HG02973 (cell line): ENCODE measurements at regions not wholly inside any gene's neighbourhood (a gene's known extent, or its start where the extent isn't known, plus 50 kb on each side); places are given as distances from the start of the nearest gene placed in this dataset.

ENCODE experiments used
- ATAC-seq: cut with Tn5 transposase; IDR thresholded peaks from one replicate; pipeline ENCODE4 v1.9.1; 2021; ENCODE audit warnings: moderate library complexity; ENCODE audit not compliant: unreplicated experiment

- ATAC-seq: no peak
Measured at GRCh38 chr18:24560511-24560981, 100.1 kb downstream of the HRH4 start.

GRCh38 chr18:24561369-24561965 lies 101.0 kb downstream of the HRH4 start:
- ATAC-seq: no peak

- ATAC-seq: no peak
Measured at GRCh38 chr18:24567199-24567598, 106.8 kb downstream of the HRH4 start.

- ATAC-seq: no peak
Measured at GRCh38 chr18:24570716-24571115, 110.3 kb downstream of the HRH4 start.

- no peak for ATAC-seq
Measured at GRCh38 chr18:24582771-24583170, 122.3 kb downstream of the HRH4 start.

- no peak for ATAC-seq
Measured at GRCh38 chr18:24584205-24584604, 123.8 kb downstream of the HRH4 start.

- ATAC-seq: no peak
Measured at GRCh38 chr18:24584813-24585212, 124.4 kb downstream of the HRH4 start.

GRCh38 chr18:24585996-24586566 lies 125.6 kb downstream of the HRH4 start:
- ATAC-seq: no peak

- no peak for ATAC-seq
Measured at GRCh38 chr18:24586662-24587360, 126.4 kb downstream of the HRH4 start.

- no peak for ATAC-seq
Measured at GRCh38 chr18:24588440-24588839, 128.0 kb downstream of the HRH4 start.

- no peak for ATAC-seq
Measured at GRCh38 chr18:24590946-24591345, 130.5 kb downstream of the HRH4 start.

- ATAC-seq: no peak
Measured at GRCh38 chr18:24593401-24593800, 133.0 kb downstream of the HRH4 start.

- no peak for ATAC-seq
Measured at GRCh38 chr18:24593886-24594285, 133.4 kb downstream of the HRH4 start.

- ATAC-seq: no peak
Measured at GRCh38 chr18:24595561-24596031, 135.2 kb downstream of the HRH4 start.

GRCh38 chr18:24600076-24600654 lies 139.7 kb downstream of the HRH4 start:
- no peak for ATAC-seq

- ATAC-seq: no peak
Measured at GRCh38 chr18:24601585-24601984, 141.1 kb downstream of the HRH4 start.

GRCh38 chr18:24602201-24602600 lies 141.8 kb downstream of the HRH4 start:
- no peak for ATAC-seq

GRCh38 chr18:24603151-24603550 lies 142.7 kb downstream of the HRH4 start:
- ATAC-seq: no peak

GRCh38 chr18:24605444-24605843 lies 145.0 kb downstream of the HRH4 start:
- no peak for ATAC-seq

- ATAC-seq: no peak
Measured at GRCh38 chr18:24609254-24609653, 148.8 kb downstream of the HRH4 start.

- no peak for ATAC-seq
Measured at GRCh38 chr18:24611075-24611474, 150.6 kb downstream of the HRH4 start.
